ENCODE measurements at regions not wholly inside any gene's neighbourhood (a gene's known extent, or its start where the extent isn't known, plus 50 kb on each side); places are given as distances from the start of the nearest gene placed in this dataset.
"Not testable (repeated sequence)": the region's sequence is repeated elsewhere in the genome, so short reads cannot be mapped to it uniquely, and the experiment has no call there.

- no peak for DNase-seq (ENCODE audit: low read depth)
These were observed 122.5 kb upstream of the GDNF start for GRCh38 chr5:37962389-37962788.

- no peak for DNase-seq (ENCODE audit: low read depth)
These were observed 117.4 kb upstream of the GDNF start for GRCh38 chr5:37957218-37957617.

GRCh38 chr5:37955748-37956147 is 115.9 kb upstream of the GDNF start:
- no peak for DNase-seq (ENCODE audit: low read depth)

- no peak for DNase-seq (ENCODE audit: low read depth)
These were observed 114.7 kb upstream of the GDNF start for GRCh38 chr5:37954561-37954960.

- no peak for DNase-seq (ENCODE audit: low read depth)
These were observed 112.3 kb upstream of the GDNF start for GRCh38 chr5:37951946-37952721.

- no peak for DNase-seq (ENCODE audit: low read depth)
These were observed 110.6 kb upstream of the GDNF start for GRCh38 chr5:37950436-37950835.

- DNase-seq (ENCODE audit: low read depth), result no peak
These were observed 105.6 kb upstream of the GDNF start for GRCh38 chr5:37945446-37945845.

- not testable (repeated sequence) for DNase-seq (ENCODE audit: low read depth)
These were observed 103.3 kb upstream of the GDNF start for GRCh38 chr5:37943136-37943535.

- no peak for DNase-seq (ENCODE audit: low read depth)
These were observed 101.2 kb upstream of the GDNF start for GRCh38 chr5:37940931-37941623.

GRCh38 chr5:37938861-37939260 is 99.0 kb upstream of the GDNF start:
- DNase-seq (ENCODE audit: low read depth), result no peak

- DNase-seq (ENCODE audit: low read depth), result no peak
These were observed 98.4 kb upstream of the GDNF start for GRCh38 chr5:37938076-37938852.

GRCh38 chr5:37936091-37936490 is 96.2 kb upstream of the GDNF start:
- DNase-seq (ENCODE audit: low read depth), result no peak

- no peak for DNase-seq (ENCODE audit: low read depth)
These were observed 93.7 kb upstream of the GDNF start for GRCh38 chr5:37933576-37933975.

GRCh38 chr5:37932450-37932849 is 92.6 kb upstream of the GDNF start:
- no peak for DNase-seq (ENCODE audit: low read depth)

GRCh38 chr5:37931541-37931940 is 91.7 kb upstream of the GDNF start:
- no peak for DNase-seq (ENCODE audit: low read depth)

- no peak for DNase-seq (ENCODE audit: low read depth)
These were observed 90.5 kb upstream of the GDNF start for GRCh38 chr5:37930350-37930749.

- no peak for DNase-seq (ENCODE audit: low read depth)
These were observed 90.0 kb upstream of the GDNF start for GRCh38 chr5:37929791-37930190.

- DNase-seq (ENCODE audit: low read depth), result not testable (repeated sequence)
These were observed 87.9 kb upstream of the GDNF start for GRCh38 chr5:37927753-37928152.

- peak; percentile 30 for DNase-seq (ENCODE audit: low read depth)
These were observed 86.9 kb upstream of the GDNF start for GRCh38 chr5:37926732-37927131.

- DNase-seq (ENCODE audit: low read depth), result peak; percentile 41
These were observed 81.6 kb upstream of the GDNF start for GRCh38 chr5:37921452-37921851.

GRCh38 chr5:37918424-37918823 is 78.6 kb upstream of the GDNF start:
- peak; percentile 3 for DNase-seq (ENCODE audit: low read depth)

GRCh38 chr5:37916525-37916924 is 76.7 kb upstream of the GDNF start:
- DNase-seq (ENCODE audit: low read depth), result peak; percentile 11

All from EH (cell line).